ENCODE measurements at regions not wholly inside any gene's neighbourhood (a gene's known extent, or its start where the extent isn't known, plus 50 kb on each side); places are given as distances from the start of the nearest gene placed in this dataset.

DNA sequence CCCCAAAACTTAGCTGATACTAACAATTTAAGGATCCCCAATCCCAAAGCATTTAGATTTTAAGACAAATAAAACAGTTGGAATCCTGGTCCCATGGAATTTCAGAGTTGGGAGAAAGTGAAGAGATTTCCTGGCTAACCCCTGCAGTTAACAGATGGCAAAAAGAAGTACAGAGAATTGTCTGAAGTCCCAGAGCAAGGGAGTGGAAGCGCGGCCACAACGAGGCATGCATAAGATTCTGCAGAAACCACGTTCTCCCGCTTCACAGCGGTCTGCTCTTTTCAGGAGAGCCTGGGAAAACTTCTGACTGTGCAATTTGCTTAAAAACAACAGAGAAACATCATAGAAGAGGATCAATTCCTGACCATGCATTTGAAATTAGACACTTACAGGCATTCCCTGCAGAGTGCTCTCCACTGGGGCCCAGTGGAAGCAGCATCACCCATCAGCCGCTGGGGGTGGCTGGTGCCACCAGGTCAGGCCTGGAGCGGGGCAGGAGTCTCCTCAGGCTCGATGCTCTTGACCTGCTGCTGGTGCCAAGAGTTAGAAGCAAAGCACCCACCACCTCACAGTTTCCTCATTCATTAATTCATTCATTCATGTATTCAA lies 226.7 kb upstream of the POU3F1 start:
- TF ChIP-seq, protein P1, sequence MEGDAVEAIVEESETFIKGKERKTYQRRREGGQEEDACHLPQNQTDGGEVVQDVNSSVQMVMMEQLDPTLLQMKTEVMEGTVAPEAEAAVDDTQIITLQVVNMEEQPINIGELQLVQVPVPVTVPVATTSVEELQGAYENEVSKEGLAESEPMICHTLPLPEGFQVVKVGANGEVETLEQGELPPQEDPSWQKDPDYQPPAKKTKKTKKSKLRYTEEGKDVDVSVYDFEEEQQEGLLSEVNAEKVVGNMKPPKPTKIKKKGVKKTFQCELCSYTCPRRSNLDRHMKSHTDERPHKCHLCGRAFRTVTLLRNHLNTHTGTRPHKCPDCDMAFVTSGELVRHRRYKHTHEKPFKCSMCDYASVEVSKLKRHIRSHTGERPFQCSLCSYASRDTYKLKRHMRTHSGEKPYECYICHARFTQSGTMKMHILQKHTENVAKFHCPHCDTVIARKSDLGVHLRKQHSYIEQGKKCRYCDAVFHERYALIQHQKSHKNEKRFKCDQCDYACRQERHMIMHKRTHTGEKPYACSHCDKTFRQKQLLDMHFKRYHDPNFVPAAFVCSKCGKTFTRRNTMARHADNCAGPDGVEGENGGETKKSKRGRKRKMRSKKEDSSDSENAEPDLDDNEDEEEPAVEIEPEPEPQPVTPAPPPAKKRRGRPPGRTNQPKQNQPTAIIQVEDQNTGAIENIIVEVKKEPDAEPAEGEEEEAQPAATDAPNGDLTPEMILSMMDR (IDR thresholded peaks at IDR 0.05) = no peak
- no peak for TF ChIP-seq POLR2A (IDR thresholded peaks at IDR 0.05)
